NCI-H460 (cell line): ENCODE measurements at regions not wholly inside any gene's neighbourhood (a gene's known extent, or its start where the extent isn't known, plus 50 kb on each side); places are given as distances from the start of the nearest gene placed in this dataset.
"Not testable (repeated sequence)": the region's sequence is repeated elsewhere in the genome, so short reads cannot be mapped to it uniquely, and the experiment has no call there.

Experiments used
- DNase-seq: peaks from one replicate; pipeline ENCODE4 v3.0.0-alpha.2; 2016; ENCODE audit warnings: low read depth; ENCODE audit errors: extremely low read depth

DNA sequence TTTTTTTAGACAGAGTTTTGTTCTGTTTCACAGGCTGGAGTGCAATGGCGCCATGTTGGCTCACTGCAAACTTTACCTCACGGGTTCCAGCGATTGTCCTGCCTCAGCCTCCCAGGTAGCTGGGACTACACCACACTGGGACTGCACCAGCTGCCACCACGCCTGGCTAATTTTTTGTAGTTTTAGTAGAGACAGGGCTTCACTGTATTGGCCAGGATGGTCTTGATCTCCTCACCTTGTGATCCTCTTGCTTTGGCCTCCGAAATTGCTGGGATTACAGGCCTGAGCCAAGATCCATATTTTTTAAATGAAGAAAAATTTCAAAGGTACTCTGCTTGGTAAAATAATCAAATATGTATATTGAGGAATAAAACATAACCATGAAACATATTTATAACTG, 195.8 kb upstream of the TPTE start:
- DNase-seq: peak; percentile 89

DNA sequence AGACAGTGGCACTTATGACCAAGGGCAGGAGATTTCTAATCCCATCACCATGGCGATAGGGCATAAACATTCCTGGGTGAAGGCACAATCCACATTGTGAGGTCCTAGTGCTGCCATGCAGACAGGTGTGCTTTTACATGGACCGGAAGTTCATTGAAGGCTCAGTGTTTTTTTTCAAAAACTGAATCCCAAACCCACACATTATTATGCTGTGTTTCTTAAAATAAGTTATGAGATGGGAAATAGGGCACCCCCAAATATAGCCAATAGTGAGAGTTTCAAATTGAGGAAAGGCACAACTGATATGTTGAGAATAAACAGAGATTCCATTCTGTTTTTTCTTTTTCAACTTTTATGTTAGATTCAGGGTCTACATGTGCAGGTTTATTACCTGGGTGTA, 195.2 kb upstream of the TPTE start:
- DNase-seq: not testable (repeated sequence)

DNA sequence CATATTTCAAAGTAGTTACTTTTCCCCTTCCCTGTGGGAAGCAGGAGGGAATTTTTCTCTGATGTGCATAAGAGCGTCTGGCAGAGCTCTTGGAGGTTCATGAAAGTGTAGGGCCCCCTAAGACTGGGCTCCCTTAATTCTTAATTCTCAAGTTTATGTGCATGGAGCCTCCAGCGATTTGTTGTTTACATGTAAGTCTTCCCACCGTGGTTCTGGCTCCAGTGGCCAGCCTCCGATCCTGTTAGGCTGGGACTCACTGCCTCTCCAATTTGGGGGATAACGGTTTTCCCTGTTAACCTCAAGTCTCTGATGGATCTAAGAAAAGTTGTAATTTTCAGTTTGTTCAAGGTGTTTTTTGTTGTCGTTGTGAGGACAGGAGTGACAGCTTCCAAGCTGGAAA, 192.7 kb upstream of the TPTE start:
- not testable (repeated sequence) for DNase-seq

DNA sequence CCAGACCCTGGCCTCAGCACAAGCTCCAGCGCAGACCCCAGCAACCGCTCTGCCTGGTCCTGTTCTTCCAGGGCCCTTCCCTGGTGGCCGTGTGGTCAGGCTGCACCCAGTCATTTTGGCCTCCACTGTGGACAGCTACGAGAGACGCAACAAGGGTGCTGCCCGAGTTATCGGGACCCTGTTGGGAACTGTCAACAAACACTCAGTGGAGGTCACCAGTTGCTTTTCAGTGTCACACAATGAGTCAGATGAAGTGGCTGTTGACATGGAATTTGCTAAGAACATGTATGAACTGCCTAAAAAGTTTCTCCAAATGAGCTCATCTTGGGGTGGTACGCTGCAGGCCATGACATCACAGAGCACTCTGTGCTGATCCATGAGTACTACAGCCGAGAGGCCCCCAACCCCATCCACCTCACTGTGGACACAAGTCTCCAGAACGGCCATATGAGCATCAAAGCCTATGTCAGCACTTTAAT, 190.7 kb upstream of the TPTE start:
- DNase-seq: not testable (repeated sequence)

DNA sequence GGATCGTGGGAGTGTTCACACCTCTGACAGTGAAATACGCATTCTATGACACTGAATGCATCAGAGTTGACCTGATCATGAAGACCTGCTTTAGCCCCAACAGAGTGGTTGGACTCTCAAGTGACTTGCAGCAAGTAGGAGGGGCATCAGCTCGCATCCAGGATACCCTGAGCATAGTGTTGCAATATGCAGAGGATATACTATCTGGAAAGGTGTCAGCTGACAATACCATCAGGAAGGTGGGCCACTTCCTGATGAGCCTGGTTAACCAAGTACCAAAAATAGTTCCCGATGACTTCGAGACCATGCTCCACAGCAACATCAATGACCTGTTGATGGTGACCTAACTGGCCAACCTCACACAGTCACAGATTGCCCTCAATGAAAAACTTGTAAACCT, 190.2 kb upstream of the TPTE start:
- not testable (repeated sequence) for DNase-seq

DNA sequence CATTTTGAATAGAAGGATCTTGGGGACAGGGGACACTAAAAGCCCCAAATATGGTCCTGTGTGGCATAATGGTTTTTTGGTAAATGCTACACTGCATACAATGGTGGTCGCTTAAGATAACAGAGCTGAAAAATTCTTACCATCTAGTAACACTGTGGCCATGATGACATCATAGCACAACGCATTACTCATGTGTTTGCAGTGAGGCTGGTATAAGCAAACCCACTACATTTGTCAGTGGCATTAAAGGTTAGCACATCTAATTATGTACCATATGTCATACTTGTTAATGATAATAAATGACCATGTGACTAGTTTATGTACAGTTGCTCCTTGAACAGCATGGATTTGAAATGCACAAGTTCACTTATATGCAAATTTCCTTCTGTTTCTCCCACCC, 188.4 kb upstream of the TPTE start:
- DNase-seq: not testable (repeated sequence)

DNA sequence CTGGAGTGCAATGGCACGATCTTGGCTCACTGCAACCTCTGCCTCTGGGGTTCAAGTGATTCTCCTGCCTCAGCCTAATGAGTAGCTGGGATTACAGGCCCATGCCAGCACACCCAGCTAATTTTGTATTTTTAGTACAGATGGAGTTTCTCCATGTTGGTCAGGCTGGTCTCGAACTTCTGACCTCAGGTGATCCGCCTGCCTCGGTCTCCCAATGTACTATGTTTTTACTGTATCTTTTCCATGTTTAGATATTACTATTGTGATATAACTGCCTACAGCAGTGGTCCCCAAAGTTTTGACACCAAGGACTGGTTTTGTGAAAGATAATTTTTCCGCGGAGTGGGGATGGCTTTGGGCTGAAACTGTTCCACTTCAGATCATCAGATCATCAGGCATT, 187.0 kb upstream of the TPTE start:
- DNase-seq: not testable (repeated sequence)

DNA sequence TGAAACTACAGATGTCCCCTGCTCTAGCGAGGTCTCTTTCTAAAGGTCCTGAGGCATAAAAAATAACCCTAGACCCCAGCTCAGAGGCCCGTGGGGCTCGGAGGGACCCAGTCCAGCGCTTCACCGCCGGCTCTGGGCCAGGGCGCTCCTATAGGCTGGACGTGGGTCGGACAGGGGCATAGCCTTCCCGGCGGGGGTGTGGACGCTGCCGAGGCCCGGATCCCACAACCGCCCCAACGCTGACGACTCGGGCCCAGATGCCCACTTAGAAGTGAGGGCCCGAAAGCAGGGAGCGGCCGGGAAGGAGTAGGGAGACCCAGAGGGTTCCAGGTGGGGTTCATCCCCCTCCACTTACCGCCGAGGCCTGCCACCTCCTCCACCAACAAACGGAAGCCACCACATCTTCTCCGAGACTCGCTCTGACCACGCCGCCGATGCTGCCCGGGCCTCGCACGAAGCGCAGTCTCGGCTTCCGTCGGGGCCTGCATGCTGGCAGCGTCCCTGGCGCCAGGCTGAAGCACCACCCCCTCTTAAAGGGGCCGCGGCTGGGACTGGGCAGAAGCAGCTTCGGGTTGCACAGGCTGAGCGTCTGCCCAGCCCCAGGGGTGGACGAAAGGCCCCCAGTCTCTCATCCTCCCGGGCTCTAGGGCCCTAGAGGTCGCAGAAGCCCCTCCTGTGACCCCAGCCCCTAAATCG, 179.0 kb upstream of the TPTE start:
- not testable (repeated sequence) for DNase-seq

DNA sequence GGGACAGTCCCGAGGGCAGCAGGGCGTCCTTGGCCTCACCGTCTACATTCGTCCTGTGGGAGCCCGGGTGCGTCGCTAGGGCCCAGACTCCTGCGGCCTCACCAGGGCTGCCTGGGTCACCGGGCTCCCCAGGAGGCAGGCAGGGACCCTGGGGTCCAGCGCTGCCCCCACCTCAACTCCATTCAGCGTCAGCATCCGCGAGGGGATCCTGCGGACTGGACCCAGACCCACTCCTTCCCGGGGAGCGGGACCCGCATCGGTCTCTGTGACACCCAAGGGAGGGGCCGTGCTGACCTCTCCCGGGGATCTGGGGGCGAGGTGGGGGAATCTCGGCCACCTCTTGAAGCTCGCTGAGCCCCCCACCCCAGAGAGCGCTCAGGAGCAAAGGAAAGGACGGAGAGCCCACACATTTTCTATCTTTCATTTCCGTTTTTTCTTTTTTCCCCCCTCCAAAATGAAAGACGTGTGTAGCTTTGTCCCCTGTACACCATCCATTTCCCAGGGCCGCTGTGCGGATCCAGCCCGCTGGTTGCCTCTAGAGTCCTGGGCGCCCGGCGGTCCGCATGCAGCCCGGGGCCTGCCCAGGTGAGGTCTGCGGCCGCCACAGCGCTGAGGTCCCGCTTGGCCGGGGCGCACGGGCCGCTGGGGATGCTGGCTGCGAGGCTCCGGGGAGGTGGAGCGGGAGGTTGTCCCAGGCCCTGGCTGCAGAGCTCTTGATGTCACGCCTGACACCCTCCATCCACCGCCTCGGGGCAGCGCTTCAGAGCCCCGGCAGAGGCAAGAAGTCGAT, 178.0 kb upstream of the TPTE start:
- not testable (repeated sequence) for DNase-seq

DNA sequence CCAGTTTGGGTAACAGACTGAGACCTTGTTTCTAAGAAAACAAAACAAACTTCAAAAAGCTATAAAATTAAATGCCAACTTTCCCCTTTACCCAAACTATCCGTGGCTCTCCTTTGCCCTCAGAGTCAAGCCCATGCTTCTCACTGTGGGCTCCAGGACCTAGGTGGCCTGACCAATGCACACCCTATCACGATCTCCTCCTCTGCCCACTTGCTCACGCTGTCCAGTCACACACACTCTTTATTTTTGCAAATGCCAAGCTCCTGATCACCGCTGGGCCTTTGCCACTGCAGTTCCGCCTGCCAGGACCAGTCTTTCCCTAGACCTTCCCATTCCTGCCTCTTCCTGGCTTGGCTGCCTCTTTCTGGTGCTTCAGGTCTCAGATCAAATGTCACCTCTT, 177.1 kb upstream of the TPTE start:
- DNase-seq: not testable (repeated sequence)

DNA sequence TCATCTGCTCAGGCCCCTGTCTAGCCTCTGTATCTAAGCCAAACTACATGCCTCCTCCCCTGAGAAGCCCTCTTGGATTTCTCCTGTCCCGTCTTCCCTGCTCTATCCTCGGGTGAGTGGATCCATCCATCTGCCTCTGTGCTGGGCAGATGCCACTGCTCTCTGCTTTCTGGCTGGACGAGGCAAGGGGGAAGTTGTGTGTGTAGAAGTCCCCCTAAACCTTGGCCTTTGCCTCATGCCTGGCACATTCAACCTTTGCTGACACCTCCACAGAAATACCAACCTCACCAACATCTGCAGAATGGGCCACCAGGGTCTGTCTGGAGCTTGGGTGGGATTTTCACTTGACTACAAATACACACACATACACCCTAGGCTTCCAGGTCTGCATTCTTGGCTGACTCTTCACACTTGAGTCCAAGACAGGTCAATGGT, 176.2 kb upstream of the TPTE start:
- not testable (repeated sequence) for DNase-seq

DNA sequence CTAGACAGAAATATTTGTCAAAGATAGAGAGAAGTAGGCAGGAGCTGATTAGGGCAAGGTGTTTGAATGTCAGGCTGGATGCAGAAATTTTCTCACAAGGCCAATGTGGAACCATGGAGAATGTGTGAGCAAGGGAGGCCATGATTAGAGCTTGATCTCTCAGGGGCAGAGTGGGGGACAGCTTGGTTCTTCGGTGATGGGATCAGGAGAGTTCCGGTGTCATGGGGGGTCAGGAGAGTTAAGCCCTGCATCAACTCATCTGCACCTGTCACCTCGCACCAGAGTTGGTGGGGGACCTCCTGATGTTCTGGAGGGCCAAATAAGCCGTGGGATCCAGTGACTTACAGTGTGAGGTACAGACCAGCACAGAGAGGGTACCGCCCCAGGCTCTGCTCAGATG, 175.1 kb upstream of the TPTE start:
- DNase-seq: not testable (repeated sequence)

DNA sequence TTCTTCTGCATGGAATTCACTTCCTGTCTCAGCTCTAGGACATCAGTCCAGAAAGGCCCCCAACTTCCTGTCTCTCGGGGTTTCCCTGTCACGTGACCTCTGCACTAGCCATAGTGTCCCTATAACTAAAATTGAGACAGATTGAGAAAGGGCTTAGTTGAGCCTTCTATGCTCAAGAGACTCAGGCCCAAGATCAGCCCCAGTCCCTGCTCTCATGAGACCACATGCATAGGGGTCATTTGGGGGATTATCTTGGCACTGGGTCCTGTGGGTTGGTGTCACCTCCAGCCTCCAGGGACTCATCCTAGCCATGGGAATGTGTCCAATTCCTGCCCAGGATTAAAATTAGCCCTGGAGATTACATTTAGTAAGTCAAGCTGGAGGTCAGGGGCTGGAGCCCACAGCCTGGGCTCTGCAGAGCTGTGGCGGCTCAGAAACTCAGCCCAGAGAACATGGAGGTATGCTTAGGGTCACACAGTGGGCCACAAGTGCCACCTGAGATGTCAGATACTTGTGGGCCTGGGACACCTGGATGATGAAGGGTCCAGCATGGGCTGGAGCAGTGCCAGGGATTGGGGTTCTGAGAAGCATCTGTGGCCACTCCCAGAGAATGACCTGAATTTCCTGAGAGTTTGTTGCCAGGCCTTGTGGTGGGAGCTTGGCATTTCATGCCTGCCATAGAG, 174.3 kb upstream of the TPTE start:
- DNase-seq: not testable (repeated sequence)

DNA sequence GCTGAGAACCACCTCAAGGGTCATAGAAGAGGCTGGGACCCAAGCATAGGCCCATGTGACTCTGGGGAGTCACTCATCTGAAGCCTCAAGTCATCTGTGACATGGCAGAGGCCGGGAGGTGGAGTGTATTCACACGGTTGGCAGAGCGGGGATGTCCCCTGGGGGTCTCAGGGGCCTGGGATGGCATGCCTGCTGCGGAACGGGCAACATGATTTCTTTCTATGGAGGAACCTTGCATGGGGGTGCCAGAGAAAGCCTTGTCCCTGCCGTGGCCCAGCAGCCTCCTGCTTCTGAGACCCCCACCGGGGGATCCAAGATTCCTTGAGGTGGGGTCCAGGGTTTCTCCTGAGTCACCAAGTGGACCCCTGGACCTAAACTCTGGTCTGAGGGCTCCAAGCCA, 173.7 kb upstream of the TPTE start:
- not testable (repeated sequence) for DNase-seq

DNA sequence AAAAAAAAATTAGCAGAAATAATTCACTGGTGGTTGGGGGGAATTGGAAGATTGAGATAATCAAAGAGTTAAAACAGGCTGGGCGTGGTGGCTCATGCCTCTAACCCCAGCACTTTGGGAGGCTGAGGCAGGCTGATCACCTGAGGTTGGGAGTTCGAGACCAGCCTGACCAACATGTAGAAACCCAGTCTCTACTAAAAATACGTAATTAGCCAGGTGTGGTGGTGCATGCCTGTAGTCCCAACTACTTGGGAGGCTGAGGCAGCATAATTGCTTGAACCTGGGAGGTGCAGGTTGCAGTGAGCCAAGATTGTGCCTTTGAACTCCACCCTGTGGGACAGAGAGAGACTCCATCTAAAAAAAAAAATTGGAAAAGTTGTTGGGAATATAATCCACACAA, 173.2 kb upstream of the TPTE start:
- not testable (repeated sequence) for DNase-seq

DNA sequence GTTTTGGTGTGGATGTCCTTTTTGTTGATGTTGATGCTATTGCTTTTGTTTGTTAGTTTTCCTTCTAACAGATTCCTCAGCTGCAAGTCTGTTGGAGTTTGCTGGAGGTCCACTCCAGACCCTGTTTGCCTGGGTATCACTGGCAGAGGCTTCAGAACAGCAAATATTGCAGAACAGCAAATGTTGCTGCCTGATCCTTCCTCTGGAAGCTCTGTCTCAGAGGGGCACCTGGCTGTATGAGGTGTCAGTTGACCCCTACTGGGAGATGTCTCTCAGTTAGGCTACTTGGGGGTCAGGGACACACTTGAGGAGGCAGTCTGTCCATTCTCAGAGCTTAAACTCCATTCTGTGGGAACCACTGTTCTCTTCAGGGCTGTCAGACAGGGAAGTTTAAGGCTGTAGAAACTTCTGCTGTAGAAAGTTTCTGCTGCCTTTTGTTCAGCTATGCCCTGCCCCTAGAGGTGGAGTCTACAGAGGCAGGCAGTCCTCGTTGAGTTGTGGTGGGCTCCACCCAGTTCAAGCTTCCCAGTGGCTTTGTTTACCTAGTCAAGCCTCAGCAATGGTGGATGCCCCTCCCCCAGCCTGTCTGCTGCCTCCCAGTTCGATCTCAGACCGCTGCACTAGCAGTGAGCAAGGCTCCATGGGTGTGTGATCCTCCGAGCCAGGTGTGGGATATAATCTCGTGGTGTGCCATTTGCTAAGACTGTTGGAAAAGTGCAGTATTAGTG, 166.4 kb upstream of the TPTE start:
- DNase-seq: not testable (repeated sequence)

DNA sequence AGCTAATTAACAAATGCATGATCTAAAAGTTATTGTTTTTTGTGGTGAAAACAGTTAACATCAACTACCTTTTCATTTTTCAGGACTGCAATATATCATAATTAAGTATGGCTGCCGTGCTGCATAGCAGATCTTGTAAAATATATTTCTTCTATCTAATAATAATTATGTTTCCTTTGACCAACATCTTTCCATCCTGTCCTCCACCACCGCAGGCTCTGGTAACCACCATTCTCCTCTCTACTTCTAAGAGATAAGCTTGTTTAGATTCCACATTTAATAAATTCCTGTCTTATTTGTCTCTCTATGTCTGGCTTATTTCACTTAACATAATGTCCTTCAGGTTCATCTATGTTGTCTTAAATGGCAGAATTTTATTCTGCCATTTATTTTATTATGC, 162.3 kb upstream of the TPTE start:
- DNase-seq: not testable (repeated sequence)

DNA sequence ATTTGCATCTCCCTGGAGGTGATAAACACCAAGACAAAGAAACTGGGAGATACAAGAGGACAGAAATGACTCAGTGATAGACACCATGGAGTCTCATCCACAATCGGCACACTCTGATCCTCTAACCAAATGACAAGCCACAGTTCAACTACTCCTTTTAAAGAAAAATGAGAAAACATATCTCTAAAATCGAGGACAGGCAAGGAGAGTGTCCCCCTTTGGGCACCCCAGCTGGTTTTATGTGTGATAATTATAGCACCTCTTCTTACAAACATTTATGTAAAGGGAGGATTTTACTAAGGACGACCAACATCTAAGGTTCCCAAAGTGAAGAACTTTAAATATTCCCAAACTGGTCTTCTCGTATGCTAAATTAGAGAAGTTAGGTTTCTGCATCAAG, 161.5 kb upstream of the TPTE start:
- DNase-seq: not testable (repeated sequence)

DNA sequence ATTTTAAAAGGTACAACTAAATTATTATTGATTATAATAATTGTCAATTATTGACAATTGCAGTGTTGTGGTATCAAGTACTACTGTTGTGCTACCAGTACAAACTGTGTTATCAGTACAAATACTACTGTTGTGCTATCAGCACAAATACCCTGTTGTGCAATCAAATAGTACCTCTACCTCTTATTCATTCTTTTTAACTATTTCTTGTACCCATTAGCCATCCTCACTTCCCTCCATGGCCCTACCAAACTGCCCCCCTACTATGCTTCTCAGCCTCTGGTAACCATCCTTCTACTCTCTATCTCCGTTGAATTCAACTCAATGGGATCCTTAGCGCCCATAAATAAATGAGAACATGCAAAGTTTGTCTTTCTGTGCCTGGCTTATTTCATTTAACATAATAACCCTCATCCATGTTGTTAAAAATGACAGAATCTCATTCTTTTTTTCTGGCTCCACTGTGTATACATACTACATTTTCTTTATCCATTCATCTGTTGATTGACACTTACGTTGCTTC, 160.1 kb upstream of the TPTE start:
- DNase-seq: not testable (repeated sequence)

DNA sequence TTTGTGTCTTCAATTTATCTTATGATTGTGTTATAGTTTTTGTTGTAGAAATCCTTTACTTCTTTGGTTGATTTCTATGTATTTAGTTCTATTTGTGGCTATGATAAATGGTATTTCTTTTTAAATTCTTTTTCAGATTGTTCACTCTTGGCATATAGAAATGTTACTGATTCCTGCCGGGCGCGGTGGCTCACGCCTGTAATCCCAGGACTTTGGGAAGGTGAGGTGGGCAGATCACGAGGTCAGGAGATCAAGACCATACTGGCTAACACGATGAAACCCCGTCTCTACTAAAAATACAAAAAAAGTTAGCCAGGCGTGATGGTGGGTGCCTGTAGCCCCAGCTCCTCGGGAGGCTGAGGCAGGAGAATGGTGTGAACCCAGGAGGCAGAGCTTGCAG, 158.6 kb upstream of the TPTE start:
- not testable (repeated sequence) for DNase-seq
